ENCODE measurements at regions not wholly inside any gene's neighbourhood (a gene's known extent, or its start where the extent isn't known, plus 50 kb on each side); places are given as distances from the start of the nearest gene placed in this dataset.

- no peak for TF ChIP-seq CTCF (IDR thresholded peaks at IDR 0.05)
- no peak for TF ChIP-seq EZH2phosphoT487 (IDR thresholded peaks at IDR 0.05)
These were observed 516.5 kb downstream of the PCDH7 start for GRCh38 chr4:31236639-31237173.

Data from neural progenitor cell (in vitro differentiated cells).